Mesenchymal stem cell (in vitro differentiated cells and primary cell): ENCODE measurements at regions not wholly inside any gene's neighbourhood (a gene's known extent, or its start where the extent isn't known, plus 50 kb on each side); places are given as distances from the start of the nearest gene placed in this dataset.

Experiments
- DNase-seq: peaks from one replicate; pipeline ENCODE4 v3.0.0-alpha.2; 2013
- H2AFZ ChIP-seq: one replicate; pipeline ENCODE4 v1.6.1; 2013; ENCODE audit warnings: low read depth, mild to moderate bottlenecking, control low read depth, inconsistent platforms, low read length, moderate library complexity
- H2AK5ac ChIP-seq: 2 replicates; pipeline ENCODE4 v1.6.1; 2013; ENCODE audit warnings: low read length, moderate library complexity, mild to moderate bottlenecking, inconsistent platforms; ENCODE audit not compliant: severe bottlenecking
- H2BK120ac ChIP-seq: one replicate; pipeline ENCODE4 v1.6.1; 2013; ENCODE audit warnings: low read depth, mild to moderate bottlenecking, inconsistent platforms, low read length, moderate library complexity
- H2BK12ac ChIP-seq, 2 experiments: one replicate each; pipeline ENCODE4 v1.6.1; 2013; ENCODE audit warnings: inconsistent platforms in 2 of 2, low read length in 2 of 2, mild to moderate bottlenecking in 2 of 2, moderate library complexity in 2 of 2, control low read depth in 1 of 2
- H2BK15ac ChIP-seq: one replicate; pipeline ENCODE4 v1.6.1; 2013; ENCODE audit warnings: mild to moderate bottlenecking, low read depth, inconsistent platforms; ENCODE audit not compliant: poor library complexity, severe bottlenecking
- H2BK5ac ChIP-seq: 2 replicates; pipeline ENCODE4 v1.6.1; 2013; ENCODE audit warnings: low read depth, mild to moderate bottlenecking, low read length, control low read depth, inconsistent platforms; ENCODE audit not compliant: poor library complexity, severe bottlenecking
- H3K14ac ChIP-seq, 2 experiments: one replicate each; pipeline ENCODE4 v1.6.1; 2013; ENCODE audit warnings: inconsistent platforms in 2 of 2, low read length in 2 of 2, control low read depth in 1 of 2, mild to moderate bottlenecking in 1 of 2, moderate library complexity in 1 of 2
- H3K18ac ChIP-seq, 2 experiments: one replicate each; pipeline ENCODE4 v1.6.1; 2013; ENCODE audit warnings: inconsistent platforms in 2 of 2, low read length in 2 of 2, control low read depth in 1 of 2, low read depth in 1 of 2, mild to moderate bottlenecking in 1 of 2
- H3K23ac ChIP-seq, 2 experiments: one replicate each; pipeline ENCODE4 v1.6.1; 2013; ENCODE audit warnings: inconsistent platforms in 2 of 2, low read length in 2 of 2, mild to moderate bottlenecking in 2 of 2, moderate library complexity in 2 of 2, control low read depth in 1 of 2
- H3K27ac ChIP-seq: 2 replicates; pipeline ENCODE4 v1.5.1; 2013; ENCODE audit warnings: mild to moderate bottlenecking, moderate library complexity, low read length, control low read depth, inconsistent platforms; ENCODE audit not compliant: poor library complexity, severe bottlenecking
- H3K27me3 ChIP-seq, 2 experiments: 2 replicates each; pipeline versions ENCODE4 v1.6.1 to v1.7.0; 2013; ENCODE audit warnings: low read length in 2 of 2, mild to moderate bottlenecking in 2 of 2, moderate library complexity in 2 of 2, control low read depth in 1 of 2, inconsistent platforms in 1 of 2; ENCODE audit not compliant: control insufficient read depth in 1 of 2, insufficient read depth in 1 of 2
- H3K36me3 ChIP-seq, 2 experiments: 2 replicates each; pipeline versions ENCODE4 v1.6.1 to v1.7.0; 2013; ENCODE audit warnings: low read length in 2 of 2, control low read depth in 1 of 2, inconsistent platforms in 1 of 2, low read depth in 1 of 2, mild to moderate bottlenecking in 1 of 2; ENCODE audit not compliant: insufficient read depth in 2 of 2, control insufficient read depth in 1 of 2
- H3K4ac ChIP-seq, 2 experiments: one replicate each; pipeline ENCODE4 v1.6.1; 2013; ENCODE audit warnings: inconsistent platforms in 2 of 2, low read length in 2 of 2, mild to moderate bottlenecking in 2 of 2, moderate library complexity in 2 of 2, control low read depth in 1 of 2, low read depth in 1 of 2
- H3K4me1 ChIP-seq: 2 replicates; pipeline ENCODE4 v1.6.1; 2013; ENCODE audit warnings: low read depth, low read length, control low read depth; ENCODE audit not compliant: control insufficient read depth, insufficient read depth
- H3K4me2 ChIP-seq: 2 replicates; pipeline ENCODE4 v1.6.1; 2013; ENCODE audit warnings: low read length, mild to moderate bottlenecking, inconsistent platforms; ENCODE audit not compliant: poor library complexity, severe bottlenecking
- H3K4me3 ChIP-seq, 2 experiments: 2 replicates each; pipeline versions ENCODE4 v1.5.1 to v1.7.0; 2013; ENCODE audit warnings: low read length in 2 of 2, mild to moderate bottlenecking in 2 of 2, control low read depth in 1 of 2, low read depth in 1 of 2; ENCODE audit not compliant: insufficient read depth in 1 of 2
- H3K79me1 ChIP-seq: replicated peaks from 2 replicates; pipeline ENCODE4 v1.6.1; 2013; ENCODE audit warnings: mild to moderate bottlenecking, control low read depth, low read length, inconsistent platforms; ENCODE audit not compliant: poor library complexity, severe bottlenecking
- H3K9ac ChIP-seq: 2 replicates; pipeline ENCODE4 v1.7.0; 2013; ENCODE audit warnings: mild to moderate bottlenecking, low read length, moderate library complexity
- H3K9me3 ChIP-seq: 2 replicates; pipeline ENCODE4 v1.7.0; 2013; ENCODE audit warnings: mild to moderate bottlenecking, low read length; ENCODE audit not compliant: control insufficient read depth
- H4K8ac ChIP-seq: one replicate; pipeline ENCODE4 v1.6.1; 2013; ENCODE audit warnings: inconsistent platforms, mild to moderate bottlenecking, low read length, moderate library complexity
- H4K91ac ChIP-seq: one replicate; pipeline ENCODE4 v1.6.1; 2013; ENCODE audit warnings: mild to moderate bottlenecking, low read length, inconsistent platforms
- WGBS: methylation state at CpG from one replicate; pipeline ENCODE4 v1.1.7; 2013; ENCODE audit warnings: mixed read lengths; 5-methylcytosine and 5-hydroxymethylcytosine counted together

DNA sequence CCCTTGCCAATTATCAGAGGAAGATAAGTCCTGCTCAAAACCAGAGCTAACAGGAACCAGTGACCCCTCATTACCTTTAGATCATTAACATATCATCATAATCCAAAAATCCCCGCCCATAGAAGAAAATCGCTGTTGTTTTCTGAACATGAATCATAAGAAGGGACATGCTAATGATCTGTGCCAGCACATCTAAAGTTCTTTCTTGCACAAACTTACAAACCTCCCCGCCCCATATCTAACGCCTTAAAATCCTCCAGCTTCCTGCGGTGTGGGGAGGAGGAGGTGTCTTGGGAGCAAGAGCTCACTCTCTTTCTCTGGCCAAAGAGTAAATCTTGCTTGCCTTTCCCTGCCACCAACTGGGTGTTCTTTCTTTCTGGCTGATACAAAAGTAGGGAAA, 78.3 kb downstream of the IRX3 start:
- H2BK15ac ChIP-seq = no peak overlapping the region
- H3K9ac ChIP-seq = peak overlapping the region; percentile 34
- H3K36me3 ChIP-seq = no peaks in the 10 kb centered on the region
- no peak overlapping the region for H2AFZ ChIP-seq
- no peak overlapping the region for H3K14ac ChIP-seq
- no peak overlapping the region for H2BK120ac ChIP-seq
- H3K18ac ChIP-seq = no peak overlapping the region
- 83% methylated on average over 2 of the region's 5 CpGs for WGBS
- H3K4ac ChIP-seq = no peak overlapping the region
- H3K27me3 ChIP-seq = peaks cover 51 to 88% of the 10 kb centered on the region in 2 experiments
- H2BK12ac ChIP-seq = no peak overlapping the region
- DNase-seq = no peak
- H2BK5ac ChIP-seq = no peak overlapping the region
- no peaks in the 10 kb centered on the region for H3K4me1 ChIP-seq
- H3K4me2 ChIP-seq = no peak overlapping the region
- H4K91ac ChIP-seq = no peak overlapping the region
- no peaks in the 10 kb centered on the region for H3K79me1 ChIP-seq
- H3K4me3 ChIP-seq = peak overlapping the region in 1 of 2 experiments; percentile 19
- no peak overlapping the region for H3K27ac ChIP-seq
- H3K9me3 ChIP-seq = no peaks in the 10 kb centered on the region
- H2AK5ac ChIP-seq = no peak overlapping the region
- no peak overlapping the region for H3K23ac ChIP-seq
- H4K8ac ChIP-seq = no peak overlapping the region

GRCh38 chr16:54207837-54208236, 78.8 kb downstream of the IRX3 start:
- WGBS = 76% methylated on average over 15 of the region's 15 CpGs
- Histone ChIP-seq H3K23ac (no peak overlapping the region), H2BK15ac (no peak overlapping the region), H3K4me3 (peak overlapping the region in 1 of 2 experiments; percentile 19), H3K18ac (no peak overlapping the region), H3K79me1 (no peaks in the 10 kb centered on the region), H3K9me3 (no peaks in the 10 kb centered on the region), H3K4ac (no peak overlapping the region), H3K4me1 (no peaks in the 10 kb centered on the region), H2BK12ac (no peak overlapping the region), H3K36me3 (no peaks in the 10 kb centered on the region), H4K8ac (no peak overlapping the region), H2AK5ac (no peak overlapping the region), H3K27me3 (peaks cover 49 to 88% of the 10 kb centered on the region in 2 experiments), H3K4me2 (no peak overlapping the region), H3K14ac (no peak overlapping the region), H2BK120ac (no peak overlapping the region), H3K9ac (peak overlapping the region; percentile 34), H2AFZ (no peak overlapping the region), H2BK5ac (no peak overlapping the region), H3K27ac (no peak overlapping the region), H4K91ac (no peak overlapping the region)
- DNase-seq = no peak

GRCh38 chr16:54204756-54205155, 81.8 kb downstream of the IRX3 start:
- no peak overlapping the region for H4K91ac ChIP-seq
- H3K4me1 ChIP-seq = no peaks in the 10 kb centered on the region
- H3K79me1 ChIP-seq = no peaks in the 10 kb centered on the region
- no peak for DNase-seq
- no peak overlapping the region for H3K14ac ChIP-seq
- no peak overlapping the region for H3K4me3 ChIP-seq
- no peak overlapping the region for H2BK12ac ChIP-seq
- no peak overlapping the region for H2BK15ac ChIP-seq
- H3K4ac ChIP-seq = no peak overlapping the region
- H3K4me2 ChIP-seq = no peak overlapping the region
- 97% methylated on average over 6 of the region's 7 CpGs for WGBS
- peaks cover 45 to 63% of the 10 kb centered on the region in 2 experiments for H3K27me3 ChIP-seq
- no peak overlapping the region for H3K27ac ChIP-seq
- H3K9ac ChIP-seq = no peak overlapping the region
- H3K36me3 ChIP-seq = no peaks in the 10 kb centered on the region
- H3K18ac ChIP-seq = no peak overlapping the region
- H2BK5ac ChIP-seq = no peak overlapping the region
- H4K8ac ChIP-seq = no peak overlapping the region
- no peak overlapping the region for H2BK120ac ChIP-seq
- no peak overlapping the region for H2AK5ac ChIP-seq
- H3K9me3 ChIP-seq = no peaks in the 10 kb centered on the region
- H2AFZ ChIP-seq = no peak overlapping the region
- H3K23ac ChIP-seq = no peak overlapping the region

DNA sequence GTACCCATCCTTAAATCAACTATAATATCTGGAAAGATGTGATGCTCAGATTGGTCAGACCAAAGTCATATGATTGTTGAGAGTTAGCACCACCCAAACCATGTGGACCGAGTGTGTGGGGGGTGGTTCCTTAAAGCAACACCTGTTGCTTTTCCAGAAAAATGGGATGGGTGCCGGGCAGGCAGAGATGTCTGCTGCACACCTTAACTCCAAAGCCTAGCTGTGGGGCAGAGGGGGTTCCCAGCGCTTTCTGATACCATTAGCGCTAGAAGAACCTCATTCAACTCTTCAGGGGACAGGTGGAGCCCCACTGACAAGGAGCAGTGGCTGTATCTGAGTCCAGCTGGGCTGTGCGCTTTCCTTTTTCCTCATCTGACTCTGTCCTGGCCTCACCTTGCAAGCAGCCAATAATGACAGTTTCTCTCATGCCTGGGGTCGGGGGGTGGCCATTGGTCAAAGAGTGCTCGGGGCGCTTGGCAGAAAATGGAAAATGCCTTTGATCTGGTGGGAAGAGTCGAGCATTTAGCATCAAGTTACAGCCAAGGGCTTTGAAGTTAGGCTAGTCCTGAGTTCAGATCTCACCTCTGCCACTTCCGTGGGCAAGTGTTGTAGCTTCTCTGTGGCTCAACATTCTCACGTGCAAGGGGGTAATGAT, 82.6 kb downstream of the IRX3 start:
- no peak overlapping the region for H4K91ac ChIP-seq
- no peak for DNase-seq
- H2AK5ac ChIP-seq = no peak overlapping the region
- H3K4ac ChIP-seq = no peak overlapping the region
- 62% methylated on average over 11 of the region's 11 CpGs for WGBS
- no peak overlapping the region for H3K4me2 ChIP-seq
- H3K4me3 ChIP-seq = no peak overlapping the region
- H3K9ac ChIP-seq = no peak overlapping the region
- no peak overlapping the region for H2BK15ac ChIP-seq
- H3K4me1 ChIP-seq = no peaks in the 10 kb centered on the region
- H3K27ac ChIP-seq = no peak overlapping the region
- no peaks in the 10 kb centered on the region for H3K79me1 ChIP-seq
- peaks cover 40 to 55% of the 10 kb centered on the region in 2 experiments for H3K27me3 ChIP-seq
- H3K23ac ChIP-seq = no peak overlapping the region
- no peak overlapping the region for H2AFZ ChIP-seq
- H3K9me3 ChIP-seq = no peaks in the 10 kb centered on the region
- H2BK120ac ChIP-seq = no peak overlapping the region
- H4K8ac ChIP-seq = no peak overlapping the region
- H3K18ac ChIP-seq = no peak overlapping the region
- no peaks in the 10 kb centered on the region for H3K36me3 ChIP-seq
- H2BK12ac ChIP-seq = no peak overlapping the region
- no peak overlapping the region for H3K14ac ChIP-seq
- no peak overlapping the region for H2BK5ac ChIP-seq
